HG02981 (cell line): ENCODE measurements at regions not wholly inside any gene's neighbourhood (a gene's known extent, or its start where the extent isn't known, plus 50 kb on each side); places are given as distances from the start of the nearest gene placed in this dataset.
"Not testable (repeated sequence)": the region's sequence is repeated elsewhere in the genome, so short reads cannot be mapped to it uniquely, and the experiment has no call there.

Source experiments
- ATAC-seq: cut with Tn5 transposase; IDR thresholded peaks from one replicate; pipeline ENCODE4 v1.9.1; 2021; ENCODE audit warnings: mild to moderate bottlenecking, moderate library complexity; ENCODE audit not compliant: unreplicated experiment

DNA sequence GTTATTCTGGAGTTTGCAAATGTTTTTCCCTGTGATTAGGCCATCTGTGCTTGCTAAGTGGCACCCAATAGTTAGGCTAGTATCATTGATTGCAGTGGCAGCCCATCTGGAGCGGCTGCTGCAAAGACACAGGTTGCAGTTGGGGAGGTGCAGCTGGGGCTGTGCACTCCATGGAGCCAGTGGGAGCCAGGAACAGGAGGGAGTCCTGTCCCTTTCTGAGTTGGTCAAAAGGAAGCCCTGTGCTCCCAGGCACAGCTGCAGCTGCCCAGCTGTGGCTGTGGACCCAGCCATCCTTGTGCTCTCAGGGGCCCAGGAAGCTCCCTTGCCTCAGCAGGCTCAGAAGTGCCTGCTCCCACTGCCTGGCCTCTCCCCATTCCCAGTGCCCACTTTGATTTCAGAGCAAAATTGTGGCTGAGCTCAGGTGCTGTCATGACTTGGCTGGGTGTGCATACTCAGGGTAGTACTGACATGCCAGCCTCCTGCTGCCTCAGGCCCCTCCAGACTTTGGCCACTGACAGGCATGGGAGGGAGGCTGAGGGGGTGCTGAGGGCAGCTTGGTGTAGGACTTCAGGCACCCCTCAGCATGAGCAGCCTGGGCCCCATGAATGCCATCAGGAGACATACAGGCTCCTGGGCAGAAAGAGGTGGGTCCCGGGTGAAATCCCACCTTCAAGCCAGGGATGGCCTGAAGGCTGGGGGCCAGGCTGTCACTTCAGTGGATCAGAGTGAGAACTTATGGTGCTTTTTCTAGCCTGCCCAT, 270.6 kb downstream of the PCDH20 start:
- ATAC-seq = no peak

- no peak for ATAC-seq
These were observed 271.3 kb downstream of the PCDH20 start for GRCh38 chr13:61144301-61144700.

GRCh38 chr13:61142506-61142905, 273.1 kb downstream of the PCDH20 start:
- ATAC-seq = no peak

DNA sequence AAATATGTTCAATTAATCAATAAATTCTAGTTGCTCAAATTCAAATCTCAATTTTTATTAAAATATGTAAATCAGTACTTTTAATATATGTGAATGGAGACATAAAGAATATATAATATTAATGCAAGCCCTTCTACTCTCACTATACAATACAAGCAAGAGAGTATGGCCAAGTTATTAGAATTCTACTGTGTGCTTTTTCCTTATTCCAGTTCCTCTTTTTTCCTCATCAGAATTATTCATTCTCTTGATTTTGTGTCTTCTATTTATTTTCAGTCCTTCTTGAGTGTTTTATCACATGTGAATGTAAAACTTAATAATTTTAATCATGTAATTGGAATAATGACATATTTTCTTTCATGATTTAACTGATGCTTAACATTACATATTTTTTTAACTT, 276.8 kb downstream of the PCDH20 start:
- ATAC-seq = no peak

- ATAC-seq = no peak
These were observed 279.1 kb downstream of the PCDH20 start for GRCh38 chr13:61136515-61136914.

DNA sequence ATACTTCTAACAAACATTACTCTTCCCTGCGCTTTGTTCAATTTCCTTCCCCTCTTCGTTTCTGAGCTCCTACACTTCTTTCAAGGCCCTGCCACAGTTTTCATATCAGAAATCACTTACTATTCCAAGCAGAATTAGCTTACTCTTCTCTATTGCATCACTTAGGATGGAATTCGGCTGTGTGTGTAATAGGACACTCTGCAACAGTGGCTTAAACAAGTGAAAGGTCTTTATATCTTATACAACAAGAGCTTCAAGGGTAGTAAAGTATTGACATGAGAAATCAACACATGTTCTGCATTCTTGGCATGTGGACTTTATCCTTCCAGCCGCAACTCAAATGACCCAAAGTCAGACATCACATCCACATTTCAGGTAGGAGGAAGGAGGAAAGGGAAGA, 279.6 kb downstream of the PCDH20 start:
- no peak for ATAC-seq

DNA sequence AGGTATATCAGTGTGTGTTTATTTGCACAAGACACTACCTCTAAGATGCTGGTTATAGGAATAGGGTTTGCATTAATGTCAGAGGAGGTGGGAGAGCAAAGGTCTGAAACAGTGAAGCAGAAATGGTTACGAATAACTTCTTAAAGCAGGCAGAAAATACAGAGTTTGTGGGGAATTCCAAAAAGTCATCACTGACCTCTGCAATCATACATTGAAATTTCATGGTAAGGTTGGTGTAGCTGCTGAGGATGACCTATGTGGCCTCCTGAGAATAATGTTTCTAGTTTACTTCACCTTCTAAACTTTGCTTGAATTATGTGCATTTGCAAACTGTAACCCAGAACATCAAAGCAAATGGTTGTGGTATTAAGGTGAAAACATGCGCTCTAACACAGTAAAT, 280.1 kb downstream of the PCDH20 start:
- ATAC-seq = no peak

- no peak for ATAC-seq
These were observed 286.6 kb downstream of the PCDH20 start for GRCh38 chr13:61128850-61129645.

- no peak for ATAC-seq
These were observed 291.9 kb downstream of the PCDH20 start for GRCh38 chr13:61123538-61124289.

GRCh38 chr13:61113140-61113658, 302.4 kb downstream of the PCDH20 start:
- ATAC-seq = no peak

DNA sequence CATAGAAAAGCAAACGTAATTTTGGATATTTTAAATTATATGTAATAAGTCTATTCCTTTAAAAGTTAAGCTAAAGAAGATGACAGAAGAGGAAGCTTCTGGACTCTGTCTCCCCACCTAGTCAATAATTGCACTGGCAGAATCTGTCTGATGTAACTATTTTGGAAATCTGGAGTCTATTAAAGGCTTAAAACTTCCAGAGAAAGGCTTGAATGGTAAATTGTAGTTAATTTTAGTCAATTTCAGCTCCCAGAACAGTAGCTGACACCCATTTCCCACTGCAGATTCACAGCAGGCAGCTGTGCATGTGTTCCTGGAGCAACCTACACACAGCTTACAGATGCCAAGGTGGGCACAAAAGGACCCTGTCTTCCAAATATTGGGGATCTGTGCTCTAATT, 304.1 kb downstream of the PCDH20 start:
- no peak for ATAC-seq

DNA sequence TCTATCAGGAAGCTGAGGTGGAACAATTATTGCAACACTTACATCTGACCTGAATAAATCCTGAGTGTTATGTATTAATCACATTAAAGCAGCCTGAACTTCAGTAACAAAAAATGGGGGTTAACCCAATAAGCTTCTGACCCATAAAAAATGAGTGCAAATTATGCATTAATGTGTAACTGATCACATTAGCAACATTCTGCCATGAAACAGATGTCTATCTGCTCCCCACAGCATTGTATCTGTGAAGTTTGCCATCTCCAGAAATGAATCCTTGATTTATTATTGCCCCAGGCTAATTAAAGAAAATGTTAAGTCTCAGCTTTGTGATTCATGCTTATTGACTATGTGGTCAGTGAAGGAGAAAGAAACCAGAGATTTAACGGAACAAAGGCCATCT, 304.9 kb downstream of the PCDH20 start:
- no peak for ATAC-seq

DNA sequence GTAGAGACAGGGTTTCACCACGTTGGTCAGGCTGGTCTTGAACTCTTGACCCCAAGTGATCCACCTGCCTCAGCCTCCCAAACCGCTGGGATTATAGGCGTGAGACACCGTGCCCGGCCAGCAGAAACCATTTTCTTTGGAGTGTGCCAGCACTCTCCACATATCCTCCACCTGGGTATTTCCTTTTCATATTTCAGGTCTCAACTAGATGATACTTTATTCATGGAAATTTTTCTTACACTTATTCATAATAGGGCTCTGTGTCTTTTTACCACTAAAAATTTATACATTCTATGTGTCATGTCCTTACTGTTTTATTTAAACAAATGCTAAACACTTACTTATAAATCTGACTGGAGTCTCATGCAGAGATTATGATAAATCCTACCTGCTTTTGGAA, 305.9 kb downstream of the PCDH20 start:
- ATAC-seq = no peak

GRCh38 chr13:61107989-61108388, 307.7 kb downstream of the PCDH20 start:
- no peak for ATAC-seq

DNA sequence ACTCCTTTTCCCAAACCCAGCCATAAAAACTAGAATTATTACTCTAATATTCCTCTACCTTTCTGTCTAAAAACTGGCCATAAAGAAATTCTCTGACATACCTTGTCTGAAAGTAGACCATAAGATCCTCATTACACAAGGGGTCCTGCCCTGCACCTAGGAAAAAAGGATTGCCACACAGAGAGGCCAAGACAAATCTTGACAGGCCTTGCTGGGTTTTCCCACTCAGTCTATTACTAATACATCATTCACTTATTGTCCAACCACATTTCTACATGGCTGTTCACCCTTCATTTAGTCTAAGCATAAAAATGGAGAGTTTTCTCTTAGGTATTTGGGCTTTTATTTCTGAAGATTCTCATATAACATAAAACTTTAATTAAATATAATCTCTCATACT, 319.8 kb downstream of the PCDH20 start:
- ATAC-seq = no peak

DNA sequence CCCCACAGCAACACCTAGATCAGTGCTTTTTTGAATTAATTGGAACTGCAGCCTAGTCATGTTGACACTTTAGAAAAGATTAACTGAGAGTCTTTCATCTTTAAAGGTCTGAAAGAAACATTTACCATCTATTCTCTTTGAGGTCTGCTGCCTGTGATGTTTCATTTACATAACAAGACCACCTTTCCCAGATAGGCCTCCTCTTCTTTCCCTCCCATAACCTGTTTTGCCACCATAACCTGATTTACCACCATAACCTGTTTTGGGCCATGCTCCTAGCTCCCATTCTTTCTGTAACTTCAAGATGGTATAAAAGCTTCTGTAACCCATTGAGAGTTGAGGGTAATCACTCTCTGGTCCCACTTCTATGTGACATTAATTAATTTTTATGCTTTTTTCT, 320.8 kb downstream of the PCDH20 start:
- ATAC-seq = no peak

GRCh38 chr13:61089894-61090293, 325.8 kb downstream of the PCDH20 start:
- ATAC-seq = not testable (repeated sequence)

GRCh38 chr13:61086087-61086486, 329.6 kb downstream of the PCDH20 start:
- ATAC-seq = no peak

DNA sequence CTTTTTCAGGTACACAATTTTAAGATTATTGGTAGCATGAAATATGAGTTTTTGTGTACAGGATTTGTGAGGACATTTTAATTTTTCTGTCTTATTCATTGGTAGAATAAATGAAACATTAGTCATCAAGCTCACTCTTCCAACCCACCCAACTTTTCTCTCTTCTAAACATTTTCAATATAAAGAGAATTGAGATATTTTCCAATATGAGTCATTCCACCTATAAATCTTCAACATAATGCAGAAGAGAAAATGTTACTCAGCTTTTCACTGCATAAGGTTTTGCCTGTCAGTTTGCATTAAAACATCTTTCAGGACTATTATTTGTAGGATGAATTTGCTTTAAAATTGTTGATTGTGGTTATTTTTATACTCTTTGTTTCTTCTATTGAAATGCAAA, 330.7 kb downstream of the PCDH20 start:
- ATAC-seq = no peak

DNA sequence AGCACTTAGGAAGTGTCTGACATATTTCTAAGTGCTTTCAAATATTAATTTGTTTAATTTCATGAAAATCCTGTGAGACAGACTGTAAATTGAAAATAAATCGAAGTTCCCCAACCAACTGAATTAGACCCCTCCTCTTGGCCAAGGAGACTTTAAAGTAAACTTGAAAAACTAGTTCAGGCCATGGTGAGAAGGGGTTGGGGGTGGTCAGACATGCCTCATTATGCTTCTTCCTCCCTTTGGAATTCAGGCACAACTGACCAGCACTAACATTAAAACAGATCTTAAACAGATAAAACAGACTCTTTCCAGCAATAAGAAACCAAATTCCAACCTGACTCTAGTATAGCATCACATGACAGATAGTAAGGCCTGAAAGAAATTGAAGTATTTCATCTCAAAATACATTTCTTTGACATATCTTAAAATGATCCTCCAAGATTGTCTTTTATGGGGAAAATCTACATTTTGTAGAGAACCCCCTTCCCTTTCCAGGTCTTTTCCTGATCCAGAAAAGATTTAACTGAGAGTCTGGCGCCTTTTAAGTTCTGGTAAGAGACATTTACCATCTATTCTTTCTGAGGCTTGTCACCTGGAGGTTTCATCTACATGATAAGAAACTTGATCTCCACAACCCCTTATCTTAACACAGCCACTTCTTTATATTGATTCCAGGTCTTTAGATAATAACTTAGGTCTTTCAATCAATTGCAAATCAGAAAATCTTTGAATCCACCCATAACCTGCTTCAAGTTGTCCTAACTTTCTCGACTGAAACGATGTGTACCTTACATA, 336.5 kb downstream of the PCDH20 start:
- ATAC-seq = no peak

DNA sequence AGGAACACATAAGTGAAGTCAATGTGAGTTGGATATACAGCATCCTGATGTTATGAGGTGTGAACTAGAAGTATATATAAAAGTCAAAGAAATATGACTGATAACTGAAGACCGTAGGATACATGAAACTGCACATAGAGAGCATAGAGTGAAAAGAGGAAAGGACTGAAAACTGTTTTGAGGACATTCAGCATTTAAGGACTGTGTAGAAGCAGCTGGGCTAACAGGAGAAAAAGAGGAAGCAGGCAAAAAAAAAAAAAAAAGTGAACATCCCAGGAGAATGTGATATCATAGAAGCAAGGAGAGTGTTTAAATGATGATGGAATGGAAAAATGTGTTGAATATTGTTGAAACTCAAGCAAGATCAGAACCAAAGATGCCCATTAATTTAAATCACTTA, 363.5 kb downstream of the PCDH20 start:
- ATAC-seq = no peak
